Stimulated activated CD4-positive, alpha-beta T cell treated with anti-CD3 and anti-CD28 coated beads, Interleukin-15, amount 100 ng/mL, for 24 hours (primary cell): ENCODE measurements at regions not wholly inside any gene's neighbourhood (a gene's known extent, or its start where the extent isn't known, plus 50 kb on each side); places are given as distances from the start of the nearest gene placed in this dataset.

Source experiments
- DNase-seq: peaks from one replicate; pipeline ENCODE4 v3.0.0-alpha.2; 2020

DNA sequence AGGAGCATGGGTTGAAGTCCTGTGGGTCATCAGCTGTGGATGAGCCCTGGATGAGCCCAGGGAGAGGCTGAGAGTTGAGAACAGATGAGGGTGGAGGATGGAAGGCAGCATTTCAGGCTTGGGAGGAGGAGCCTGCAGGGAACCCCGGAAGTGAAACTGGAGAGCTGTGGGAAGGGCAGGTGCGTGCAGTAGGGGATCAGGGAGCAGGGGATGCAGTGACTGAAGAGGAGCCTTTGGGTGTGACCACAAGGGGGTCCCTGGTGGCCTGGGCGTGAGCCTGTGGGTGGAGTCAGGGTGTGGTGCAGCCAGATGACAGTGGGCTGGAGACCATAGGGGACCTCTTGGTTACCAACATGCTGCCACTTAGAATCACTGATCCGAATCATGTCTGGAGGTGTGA lies 115.5 kb downstream of the PAPOLA start:
- DNase-seq, result no peak

DNA sequence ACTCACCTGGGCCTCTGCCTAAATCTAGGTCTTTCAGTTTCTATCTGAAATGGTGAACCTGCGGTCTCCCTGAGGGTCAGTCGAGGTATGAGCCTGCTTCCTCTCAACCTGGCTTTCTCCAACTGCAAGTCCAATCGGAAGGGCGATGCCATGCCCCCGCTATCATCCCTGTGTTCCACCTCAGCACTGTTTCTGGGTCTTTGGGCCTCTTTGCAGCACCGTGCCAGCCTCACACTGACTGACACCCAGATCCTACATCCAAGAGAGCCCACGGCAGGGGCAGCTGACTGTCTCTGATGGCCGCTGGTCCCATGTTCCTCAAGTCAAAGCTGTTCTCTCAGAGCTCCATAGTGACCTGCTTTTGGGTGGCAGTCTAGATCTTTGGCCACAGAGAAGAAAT lies 120.7 kb downstream of the PAPOLA start:
- no peak for DNase-seq

DNA sequence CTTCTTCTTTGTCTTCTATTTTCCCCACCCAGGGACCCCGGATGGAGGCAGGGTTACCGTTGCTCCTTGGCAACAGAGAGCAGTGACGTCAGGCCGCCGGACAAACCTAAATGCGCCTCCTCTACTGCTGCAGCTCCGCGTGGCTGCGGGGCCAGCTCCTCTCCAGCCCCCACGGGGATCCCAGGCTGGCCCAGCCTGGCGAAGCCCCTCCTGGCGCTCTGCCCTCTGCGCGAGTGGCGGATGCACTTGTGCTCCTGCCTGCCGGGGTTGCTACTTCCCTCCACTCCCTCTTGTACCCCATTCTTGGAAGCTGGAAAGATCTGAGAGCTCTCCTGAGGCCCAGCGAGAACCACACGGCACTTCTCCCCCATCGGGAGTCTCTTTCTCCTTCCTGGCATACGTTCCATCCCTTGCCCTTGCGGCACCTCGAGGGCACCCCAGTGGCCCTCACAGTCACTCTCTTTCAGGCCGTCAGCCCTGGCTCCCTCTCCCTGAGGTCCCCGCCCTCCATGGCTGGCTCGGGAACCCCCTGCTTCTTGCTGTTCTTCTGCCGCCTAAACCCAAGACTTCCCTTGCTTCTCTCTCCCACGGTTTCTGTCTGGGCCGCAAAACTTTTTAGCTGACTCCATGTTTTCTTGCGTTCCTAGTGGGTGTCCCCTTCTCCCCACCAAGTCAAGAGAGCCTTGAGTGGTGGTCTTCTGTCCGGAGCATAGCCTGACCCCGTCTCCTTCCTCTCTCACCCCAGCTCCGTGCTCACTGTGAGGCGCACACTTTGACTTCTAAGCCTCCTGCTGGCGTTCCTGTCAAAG lies 121.7 kb downstream of the PAPOLA start:
- no peak for DNase-seq

DNA sequence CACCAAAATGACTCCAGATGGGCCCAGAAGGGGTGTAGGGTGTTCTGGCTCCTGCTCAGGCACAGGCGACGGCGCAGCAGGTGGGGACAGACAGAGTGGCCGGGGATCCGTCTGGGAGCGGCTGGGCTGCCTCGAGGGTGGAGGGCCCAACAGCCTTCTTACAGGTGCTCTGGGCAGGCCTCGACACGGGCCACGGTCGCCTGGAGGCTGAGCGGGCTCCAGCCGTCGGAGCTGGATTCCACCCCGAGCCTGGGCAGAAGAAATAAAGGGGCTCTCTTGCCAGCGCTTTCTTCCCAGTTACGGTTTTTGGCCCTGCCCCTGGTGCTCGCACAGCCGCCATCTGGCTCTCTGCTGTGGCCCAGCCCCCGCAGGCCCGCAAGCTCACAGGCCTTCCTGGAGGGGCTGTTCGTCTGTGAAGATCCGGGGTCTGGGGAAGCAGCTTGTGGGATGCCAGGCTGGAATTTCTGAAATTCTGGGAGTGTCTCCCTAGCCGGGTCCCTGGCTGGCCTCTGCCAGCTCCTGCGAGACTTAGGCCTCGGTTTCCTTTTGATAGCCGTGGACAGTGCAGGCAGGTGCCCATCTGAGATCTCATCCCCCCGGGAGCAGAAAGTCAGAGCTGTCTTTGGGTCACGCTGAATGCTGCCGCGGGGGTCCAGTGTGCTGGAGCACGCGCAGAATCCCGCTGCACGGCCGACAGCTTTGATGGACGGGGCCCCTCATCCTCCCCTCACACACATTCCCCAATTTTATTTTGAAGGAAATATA lies 122.7 kb downstream of the PAPOLA start:
- DNase-seq, result no peak

DNA sequence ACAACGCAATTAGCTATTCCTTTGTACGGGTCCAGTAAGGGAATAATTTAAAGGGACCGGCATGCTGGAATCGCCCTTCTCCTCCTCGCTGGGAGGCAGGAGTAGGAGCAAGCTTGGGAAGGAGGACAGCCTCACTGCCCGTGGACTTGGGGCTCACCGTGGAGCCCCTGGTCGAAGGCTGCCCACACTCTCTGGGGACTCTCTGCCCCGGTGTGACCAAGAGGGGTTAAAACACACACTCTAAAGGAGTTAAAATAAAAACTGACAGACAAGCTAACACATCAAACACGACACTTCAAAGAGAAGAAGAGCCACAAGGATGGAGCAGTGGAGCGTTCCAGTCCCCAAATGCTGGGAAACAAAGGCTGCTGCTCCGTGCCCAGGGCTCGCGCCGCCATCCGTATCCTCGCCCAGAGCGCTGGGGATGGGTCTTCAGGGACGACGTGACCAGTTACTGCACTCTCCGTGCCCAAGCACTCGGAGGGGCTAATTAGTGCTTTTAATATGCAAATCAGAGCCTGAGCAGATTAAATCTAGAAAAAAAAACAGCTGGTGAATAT lies 123.3 kb downstream of the PAPOLA start:
- DNase-seq, result no peak

DNA sequence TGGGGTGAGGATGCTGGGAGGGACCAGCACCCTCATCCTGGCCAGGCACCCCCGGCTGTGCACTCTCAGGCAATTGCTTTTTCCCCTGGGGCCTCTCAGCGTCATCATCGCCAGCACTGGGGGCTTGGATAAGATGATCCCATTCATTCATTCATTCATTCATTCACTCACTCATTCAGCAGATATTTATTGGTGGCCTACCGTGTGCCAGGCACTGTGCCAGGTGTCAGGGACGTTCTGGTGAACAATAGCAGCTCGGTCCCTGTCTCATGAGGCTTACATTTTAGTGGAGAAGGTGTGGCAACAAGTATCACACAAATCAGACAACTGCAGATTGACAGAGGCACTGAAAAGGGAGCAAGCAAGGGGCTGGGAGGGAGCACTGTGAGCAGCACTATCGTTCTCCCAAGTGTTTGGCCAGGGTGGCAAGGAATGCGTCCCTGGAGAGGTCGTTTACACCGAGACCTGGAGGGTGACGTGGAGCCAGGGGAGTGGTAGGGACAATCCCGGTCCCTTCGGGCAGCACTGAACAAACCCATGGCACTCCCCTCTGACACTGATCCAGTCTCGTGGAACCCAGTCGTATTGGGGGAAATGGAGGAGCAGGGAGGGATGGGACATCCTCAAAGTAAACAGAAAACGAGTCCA lies 124.1 kb downstream of the PAPOLA start:
- DNase-seq, result no peak

DNA sequence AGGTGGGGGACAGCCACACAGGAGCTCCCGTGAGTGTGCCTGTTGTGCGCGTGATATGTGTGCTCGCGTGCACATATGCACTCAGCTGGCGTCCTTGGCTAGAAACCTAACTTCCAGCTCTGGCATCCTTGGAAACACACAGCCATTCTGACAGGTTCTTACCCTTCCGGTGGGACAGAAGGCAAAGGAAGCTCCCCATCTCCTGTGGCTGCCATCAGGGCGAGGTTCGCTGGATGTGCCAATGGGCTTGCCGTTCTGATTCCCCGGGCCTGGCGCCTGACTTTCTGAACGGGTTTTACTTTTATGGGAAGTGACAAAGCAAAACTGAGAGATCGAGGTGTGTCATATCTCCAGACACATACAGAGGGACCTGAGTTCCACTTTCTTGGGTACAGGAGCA lies 124.7 kb downstream of the PAPOLA start:
- DNase-seq, result peak; percentile 33

DNA sequence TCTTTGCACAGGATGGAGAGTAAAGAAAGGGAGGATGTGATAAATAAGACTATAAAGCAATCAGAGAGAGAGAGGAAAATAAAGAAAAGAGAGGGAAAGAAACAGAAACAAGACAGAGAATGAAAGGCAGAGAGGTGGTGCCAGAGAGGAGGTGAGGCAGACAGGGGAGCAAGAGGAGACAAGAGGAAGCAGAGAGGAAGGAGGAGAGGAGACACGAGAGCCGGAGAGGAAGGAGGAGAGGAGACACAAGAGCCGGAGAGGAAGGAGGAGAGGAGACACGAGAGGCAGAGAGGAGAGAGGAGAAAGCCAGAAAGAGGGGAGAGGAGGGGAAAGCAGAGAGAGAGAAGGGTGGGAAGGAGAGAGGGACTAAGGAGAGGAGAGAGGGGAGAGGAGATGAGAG lies 125.2 kb downstream of the PAPOLA start:
- no peak for DNase-seq

DNA sequence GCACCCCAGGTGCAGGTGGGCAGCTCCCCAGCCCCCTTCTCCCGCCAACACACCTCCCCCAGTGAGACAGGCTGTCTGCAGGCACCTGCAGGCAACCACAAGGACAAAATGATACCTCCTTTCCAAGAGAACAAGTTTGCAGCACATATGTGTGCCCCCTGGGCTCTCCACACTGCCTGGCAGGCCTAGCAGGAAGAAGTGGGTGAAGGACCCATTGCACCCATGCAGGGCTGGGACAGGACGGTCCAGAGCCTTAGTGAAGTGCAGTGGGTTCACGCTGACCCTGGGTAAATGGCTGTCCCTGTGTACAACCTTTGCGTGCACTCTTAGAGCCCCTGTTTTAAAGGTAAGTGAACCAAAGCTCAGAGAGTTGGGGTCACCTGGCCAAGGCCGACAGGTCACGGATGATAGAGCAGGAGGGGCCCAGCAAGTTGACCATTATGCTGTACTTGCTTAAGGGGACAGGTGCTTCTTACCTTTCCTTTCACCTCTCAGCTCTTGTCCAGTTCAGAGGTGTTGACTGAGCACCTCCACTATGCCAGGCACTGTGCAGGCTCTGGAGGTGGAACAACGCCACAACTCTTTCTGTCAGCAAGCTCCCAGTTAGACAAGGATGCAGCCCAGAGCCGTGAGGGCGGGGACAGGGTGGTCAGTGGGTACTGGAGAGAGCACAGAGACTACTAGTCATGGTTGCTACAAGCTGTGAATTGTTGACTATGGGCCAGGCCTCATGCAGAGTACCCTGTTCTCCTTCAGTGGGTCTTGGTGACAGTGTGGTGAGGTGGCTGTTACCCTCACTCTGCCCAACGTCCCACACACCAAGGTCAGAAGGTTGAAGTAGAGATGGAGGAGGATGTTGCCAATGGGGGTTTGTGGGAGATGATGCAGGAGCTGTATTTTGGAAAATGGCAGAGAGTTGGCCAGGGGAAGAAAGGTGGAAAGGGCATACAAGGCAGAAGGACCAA lies 125.9 kb downstream of the PAPOLA start:
- DNase-seq, result no peak

DNA sequence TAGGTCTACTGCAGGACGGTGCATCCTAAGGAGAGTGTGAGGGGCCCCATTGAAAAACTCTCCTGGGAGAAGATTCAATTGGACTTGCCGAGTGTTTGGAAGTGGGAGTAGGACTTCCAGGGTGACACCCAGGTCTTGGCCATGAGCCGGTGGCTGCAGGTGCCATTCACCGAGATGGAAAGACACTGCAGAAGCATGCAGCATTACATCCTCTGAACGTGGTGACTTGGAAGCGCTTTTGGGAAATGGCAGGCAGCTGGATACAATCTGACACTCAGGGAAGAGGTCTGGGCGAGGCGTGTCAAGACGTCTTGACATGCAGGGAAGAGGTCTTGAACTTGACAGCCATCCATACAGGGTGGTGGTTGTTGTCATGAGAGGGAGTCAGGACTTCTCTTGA lies 126.9 kb downstream of the PAPOLA start:
- DNase-seq, result no peak

DNA sequence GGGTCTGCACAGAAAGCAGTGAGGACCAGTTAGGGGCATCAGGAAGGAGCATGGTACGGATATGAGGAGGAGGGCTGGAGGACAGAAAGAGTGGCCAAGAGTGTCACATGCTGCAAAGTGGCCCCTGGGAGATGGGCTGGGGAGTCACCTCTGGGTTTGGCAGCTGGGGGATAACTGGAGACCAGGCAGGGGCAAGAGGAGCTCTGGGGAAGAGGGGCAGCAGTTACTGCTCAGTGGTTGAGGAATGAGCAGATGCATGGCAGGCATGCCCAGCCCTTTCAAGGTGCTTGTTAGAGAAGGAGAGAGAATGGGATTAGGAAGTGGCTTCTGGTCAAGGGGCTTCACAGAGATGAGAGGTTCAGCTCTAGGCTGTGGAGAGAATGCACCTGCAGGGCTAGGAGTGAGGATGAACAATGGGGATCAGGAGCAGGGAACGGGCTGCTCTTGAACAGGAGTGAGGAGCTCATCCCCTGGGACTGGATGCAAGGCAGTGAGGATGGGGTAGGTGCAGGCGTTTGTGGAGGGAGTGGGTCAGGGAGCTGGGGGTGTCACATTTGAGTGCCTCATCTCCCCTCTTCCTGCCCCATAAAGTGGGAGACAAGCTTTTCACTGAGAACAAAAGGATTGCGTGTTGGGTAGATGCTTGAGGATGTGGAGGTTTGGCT lies 127.5 kb downstream of the PAPOLA start:
- DNase-seq, result no peak

DNA sequence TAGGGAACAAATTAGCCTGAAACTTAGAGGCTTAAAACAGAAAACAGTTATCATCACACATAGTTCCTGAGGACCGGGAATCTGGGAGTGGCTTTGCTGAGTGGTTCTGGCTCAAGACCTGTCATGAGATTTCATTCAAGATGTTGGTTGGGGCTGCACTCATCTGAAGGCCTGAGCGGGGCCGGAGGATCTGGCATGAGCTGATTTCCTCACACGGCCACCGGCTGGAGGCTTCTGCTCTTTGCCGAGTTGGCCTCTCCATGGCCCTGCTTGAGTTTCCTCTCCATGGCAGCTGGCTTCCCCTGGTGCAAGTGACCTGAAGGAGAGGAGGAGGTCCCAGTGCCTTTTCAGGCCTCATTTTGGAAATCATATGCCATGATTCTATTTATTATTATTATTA lies 128.1 kb downstream of the PAPOLA start:
- no peak for DNase-seq

DNA sequence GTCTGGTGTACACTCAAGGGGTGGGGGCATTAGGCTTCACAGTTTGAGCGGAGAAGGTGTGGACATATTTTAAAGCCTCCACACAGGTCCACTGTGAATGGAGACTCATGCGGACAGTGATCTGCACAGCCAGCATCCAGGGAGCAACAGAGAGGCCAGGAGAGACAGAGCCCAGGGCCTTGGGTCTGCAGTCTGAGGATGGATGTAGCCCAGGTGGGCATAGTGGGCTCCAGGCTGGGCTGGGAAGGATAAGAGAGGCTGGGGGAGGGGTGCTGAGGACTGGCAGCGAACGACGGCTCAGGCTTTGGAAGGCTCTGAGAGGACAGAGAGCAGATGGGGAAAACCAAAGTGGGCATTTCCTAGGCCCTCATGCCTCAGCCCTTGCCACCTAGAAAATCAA lies 128.8 kb downstream of the PAPOLA start:
- no peak for DNase-seq

DNA sequence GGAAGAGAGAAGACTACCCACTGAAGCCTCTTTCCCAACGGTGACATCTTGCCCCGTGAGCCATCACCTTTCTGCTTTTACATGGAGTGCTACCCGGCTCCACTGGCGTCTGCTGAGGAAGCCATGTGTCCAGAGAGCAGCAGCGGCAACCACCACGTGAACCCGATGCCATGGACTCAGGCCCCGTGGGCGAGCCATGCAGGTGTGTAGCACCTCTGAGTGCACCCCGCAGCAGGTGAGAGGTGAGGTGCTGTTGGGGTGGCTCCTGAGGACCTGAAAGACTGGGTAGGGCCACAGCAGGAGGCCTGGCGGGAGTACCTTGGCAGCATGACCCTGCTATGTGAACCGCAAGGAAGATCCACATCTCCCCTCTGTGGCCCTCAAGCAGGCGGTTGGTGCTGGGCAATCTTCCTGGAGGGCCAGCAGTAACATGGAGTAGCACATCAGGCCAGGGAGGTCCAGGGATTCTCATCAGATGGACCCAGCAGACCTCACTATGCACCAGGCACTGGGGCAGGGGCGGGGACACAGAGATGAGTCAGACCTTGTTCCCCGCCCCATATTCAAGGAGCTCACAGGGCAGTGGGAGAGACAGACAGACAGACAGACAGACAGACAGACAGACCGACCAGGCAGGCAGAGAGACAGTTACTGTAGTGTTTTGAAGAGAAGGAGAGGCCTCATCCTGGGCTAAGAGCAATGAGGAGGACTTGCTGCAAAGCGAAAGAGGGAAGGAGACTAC lies 129.6 kb downstream of the PAPOLA start:
- peak; percentile 6 for DNase-seq

DNA sequence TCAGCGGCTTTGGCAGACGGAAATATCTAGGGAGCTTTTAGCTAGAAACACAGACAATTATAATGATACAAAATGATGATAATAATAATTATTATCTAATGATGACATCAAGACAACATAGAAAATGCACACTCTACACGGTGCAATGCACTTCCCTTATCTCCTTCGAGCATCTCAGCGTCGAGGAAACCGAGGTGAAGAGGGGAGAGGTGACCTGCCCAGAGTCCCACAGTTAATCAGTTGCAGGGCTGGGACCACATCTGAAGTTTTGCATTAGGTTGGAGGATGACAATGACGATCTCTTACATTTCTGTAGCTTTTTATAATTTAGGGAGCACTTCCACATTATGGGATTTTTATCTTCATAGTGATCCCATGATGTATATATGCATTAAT lies 130.2 kb downstream of the PAPOLA start:
- no peak for DNase-seq

DNA sequence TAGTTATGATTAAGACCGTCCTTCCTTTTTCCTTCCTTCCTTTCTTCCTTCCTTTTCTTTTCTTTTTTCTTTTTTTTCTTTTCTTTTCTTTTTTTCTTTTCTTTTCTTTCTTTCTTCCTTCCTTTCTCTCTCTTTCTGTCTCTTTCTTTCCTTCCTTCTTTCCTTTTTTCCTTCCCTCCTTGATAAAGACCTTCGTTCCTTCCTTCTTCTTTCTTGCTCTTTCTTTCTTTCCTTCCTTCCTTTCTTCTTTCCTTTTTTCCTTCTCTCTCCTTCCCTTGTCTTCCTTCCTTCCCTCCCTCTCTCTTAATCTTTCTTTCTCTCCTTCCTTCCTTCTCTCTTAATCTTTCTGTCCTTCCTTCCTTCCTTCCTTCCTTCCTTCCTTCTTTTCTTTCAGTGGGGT lies 130.9 kb downstream of the PAPOLA start:
- DNase-seq, result no peak

DNA sequence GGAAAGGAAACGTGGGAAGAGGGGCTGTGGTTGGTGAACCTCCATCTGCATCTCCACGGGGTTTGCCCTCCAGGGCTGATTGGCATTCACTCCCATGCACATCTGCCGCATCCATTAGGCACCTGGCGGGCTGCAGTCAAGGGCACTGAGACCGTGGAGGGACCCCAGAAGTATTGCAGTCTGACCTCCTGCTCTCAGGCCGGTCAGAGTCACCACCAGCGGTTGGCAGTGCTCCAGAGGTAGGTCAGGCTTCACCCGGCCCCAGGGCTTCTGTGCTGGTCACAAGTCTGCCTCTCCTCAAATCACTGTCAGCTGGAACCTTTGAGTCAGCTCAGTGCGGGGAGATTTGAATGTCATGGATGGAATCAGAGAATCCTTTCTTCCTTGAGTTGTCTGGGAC lies 132.3 kb downstream of the PAPOLA start:
- DNase-seq, result no peak

DNA sequence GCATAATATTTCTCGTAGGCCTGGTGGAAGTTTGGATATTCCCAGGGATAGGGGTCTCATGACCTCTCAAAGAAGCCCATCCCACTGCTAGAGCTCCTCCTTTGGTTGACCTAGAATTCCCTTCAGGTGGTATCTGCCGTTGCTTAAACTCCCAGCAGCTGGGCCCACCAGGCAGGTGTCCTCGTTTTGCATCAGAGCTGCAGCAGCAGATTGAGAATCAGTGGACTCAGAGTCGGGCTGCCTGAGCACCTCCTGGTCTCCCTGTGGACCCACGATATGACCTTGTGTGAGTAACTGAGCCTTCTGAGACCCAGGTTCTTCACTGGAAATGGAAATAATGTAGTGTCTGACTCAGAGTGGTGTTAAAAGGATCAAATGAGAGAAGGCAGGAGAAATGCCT lies 132.7 kb downstream of the PAPOLA start:
- no peak for DNase-seq

DNA sequence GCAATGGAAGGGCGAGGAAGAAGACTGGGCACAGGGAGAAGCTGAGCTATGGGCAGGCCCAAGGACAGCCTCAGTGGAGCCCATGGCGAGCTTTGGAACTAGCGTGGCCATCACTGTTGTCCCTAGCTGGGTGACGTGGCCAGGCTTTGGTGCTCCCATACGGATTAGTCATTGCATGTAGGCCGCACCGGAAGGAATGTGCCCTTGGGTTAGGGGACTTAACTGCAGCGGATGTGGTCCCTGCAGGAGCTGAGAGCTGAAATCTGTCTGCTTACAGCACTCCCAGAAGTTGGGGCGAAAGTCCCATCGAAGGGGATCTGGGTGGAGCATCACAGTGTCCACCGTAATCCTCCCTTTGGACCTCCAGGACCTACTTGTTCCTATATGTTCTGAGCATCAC lies 133.7 kb downstream of the PAPOLA start:
- no peak for DNase-seq

DNA sequence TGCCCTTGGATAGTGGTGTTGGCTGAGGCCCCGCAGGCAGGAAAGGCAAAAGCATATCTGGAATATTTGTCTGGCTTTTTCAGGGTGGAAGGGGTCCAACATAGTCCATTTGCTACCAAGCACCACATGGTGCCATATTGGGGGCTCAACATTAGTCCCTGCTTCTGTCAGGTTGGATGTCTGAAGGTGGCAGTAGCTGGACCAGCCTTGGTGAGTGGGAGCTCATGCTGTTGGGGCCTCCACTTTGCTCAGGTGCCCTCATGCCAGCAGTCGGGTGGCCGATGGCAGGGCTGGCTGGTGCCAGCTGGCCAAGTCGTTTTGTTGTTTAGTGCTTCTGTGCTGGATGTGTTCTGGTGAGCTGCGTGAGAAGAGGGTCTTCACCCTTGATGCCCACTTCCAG lies 135.3 kb downstream of the PAPOLA start:
- no peak for DNase-seq
